ENCODE measurements at regions not wholly inside any gene's neighbourhood (a gene's known extent, or its start where the extent isn't known, plus 50 kb on each side); places are given as distances from the start of the nearest gene placed in this dataset.

GRCh38 chr9:103803245-103803644, 290.9 kb upstream of the SMC2 start:
- no peak for TF ChIP-seq POLR2AphosphoS5 (IDR thresholded peaks at IDR 0.05; ENCODE audit: low read depth, low read length)
- TF ChIP-seq POLR2A (IDR thresholded peaks at IDR 0.05; ENCODE audit: low read depth, low read length) = no peak
- TF ChIP-seq TAF1 (IDR thresholded peaks at IDR 0.05; ENCODE audit: borderline replicate concordance, low read depth, low read length) = no peak
